Loucy (cell line): ENCODE measurements at regions not wholly inside any gene's neighbourhood (a gene's known extent, or its start where the extent isn't known, plus 50 kb on each side); places are given as distances from the start of the nearest gene placed in this dataset.

Experiments used
- CTCF ChIP-seq: fragments of 200-600 bp; sonication (generic); conservative IDR thresholded peaks from 2 replicates; pipeline ENCODE4 v1.5.1; 2014; ENCODE audit warnings: mild to moderate bottlenecking, antibody characterized with exemption, low read length
- EZH2phosphoT487 ChIP-seq: fragments of 200-600 bp; IDR thresholded peaks from 2 replicates; pipeline ENCODE4 v1.6.1; 2018; ENCODE audit warnings: antibody characterized with exemption, mild to moderate bottlenecking, moderate library complexity, borderline replicate concordance

DNA sequence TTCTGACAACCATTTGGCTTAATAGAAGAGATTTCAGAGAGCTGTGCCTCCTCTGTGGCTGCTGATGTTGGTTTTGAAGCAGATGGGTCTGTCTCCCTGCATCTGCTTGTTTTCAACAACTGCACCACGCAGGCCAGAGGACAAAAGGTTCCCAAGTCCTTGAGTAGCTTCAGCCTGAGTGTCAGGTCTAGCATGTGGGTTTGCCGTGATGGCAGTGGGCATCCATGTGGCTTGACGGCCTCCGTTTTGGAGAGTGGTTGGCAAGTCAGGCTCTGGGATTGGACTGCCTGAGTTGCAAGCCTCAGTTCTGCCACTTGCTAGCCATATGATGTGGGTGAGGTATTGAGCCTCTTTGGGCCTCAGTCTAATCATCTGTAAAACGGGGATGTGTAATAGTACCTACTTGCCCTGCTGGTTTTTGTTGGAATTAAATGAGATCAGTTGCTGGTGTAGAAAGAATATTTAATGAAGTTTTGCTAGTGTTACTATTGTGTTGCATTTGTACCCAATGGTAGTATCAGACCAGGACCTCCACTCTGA is 119.8 kb upstream of the CPEB4 start:
- no peak for TF ChIP-seq CTCF
- TF ChIP-seq EZH2phosphoT487 = no peak
